ENCODE measurements at regions not wholly inside any gene's neighbourhood (a gene's known extent, or its start where the extent isn't known, plus 50 kb on each side); places are given as distances from the start of the nearest gene placed in this dataset.

GRCh38 chr17:70872103-70872502 lies 702.8 kb downstream of the KCNJ2 start:
- Histone ChIP-seq H3K9ac (replicated peaks; ENCODE audit: extremely low read depth, insufficient read depth, low read length) (no peak overlapping the region), H3K9me3 (replicated peaks; ENCODE audit: control insufficient read depth, insufficient read depth, low read length) (no peaks in the 10 kb centered on the region), H3K27me3 (ENCODE audit: control insufficient read depth in 2 of 2, insufficient read depth in 2 of 2, low read length in 2 of 2) (no peaks in the 10 kb centered on the region), H3K27ac (ENCODE audit: insufficient read depth, low read depth, low read length) (no peak overlapping the region), H3K4me1 (ENCODE audit: control insufficient read depth, extremely low read depth, insufficient read depth, low read length) (no peaks in the 10 kb centered on the region), H3K9me1 (replicated peaks; ENCODE audit: control insufficient read depth, extremely low read depth, insufficient read depth, low read length) (no peaks in the 10 kb centered on the region), H3K36me3 (ENCODE audit: control insufficient read depth in 2 of 2, extremely low read depth in 1 of 2, insufficient read depth in 2 of 2, low read length in 2 of 2) (no peaks in the 10 kb centered on the region), H3K4me3 (replicated peaks in 1 of 3; ENCODE audit: insufficient read depth in 1 of 3, low read depth in 1 of 3, low read length in 3 of 3) (no peak overlapping the region), H2AFZ (ENCODE audit: low read depth, low read length) (no peak overlapping the region), H4K20me1 (replicated peaks; ENCODE audit: control insufficient read depth, extremely low read depth, insufficient read depth, low read length) (no peaks in the 10 kb centered on the region), H3K4me2 (ENCODE audit: insufficient read depth, low read length) (no peak overlapping the region), H3K79me2 (ENCODE audit: control insufficient read depth, insufficient read depth, low read length) (no peaks in the 10 kb centered on the region)
- TF ChIP-seq JUN (IDR thresholded peaks at IDR 0.05; ENCODE audit: borderline replicate concordance, insufficient read depth, insufficient read length, low read depth) = no peak
- TF ChIP-seq GATA2 (IDR thresholded peaks at IDR 0.05; ENCODE audit: insufficient read depth, insufficient read length, low read depth, low read length) = no peak
- TF ChIP-seq EZH2 (IDR thresholded peaks at IDR 0.05; ENCODE audit: borderline replicate concordance, low read depth, low read length, severe bottlenecking) = no peak
- no peak for TF ChIP-seq MAX (IDR thresholded peaks at IDR 0.05; ENCODE audit: insufficient read depth, insufficient read length)
- TF ChIP-seq POLR2AphosphoS5 (IDR thresholded peaks at IDR 0.05; ENCODE audit: insufficient read depth, low read depth, low read length) = no peak
- TF ChIP-seq FOS (IDR thresholded peaks at IDR 0.05; ENCODE audit: borderline replicate concordance, insufficient read depth, low read length) = no peak
- no peak for TF ChIP-seq POLR2A (IDR thresholded peaks at IDR 0.05; ENCODE audit: low read depth, low read length)
- TF ChIP-seq CTCF (IDR thresholded peaks at IDR 0.05; ENCODE audit: extremely low read depth in 1 of 2, insufficient read depth in 1 of 2, low read depth in 1 of 2, low read length in 2 of 2) = no peak
- no peak for TF ChIP-seq MYC (IDR thresholded peaks at IDR 0.05; ENCODE audit: low read depth, low read length)
- intact Hi-C loops (cut with micrococcal nuclease) (no loop called here), dilution Hi-C loops (cut with MboI; ENCODE audit: extremely low pct_ligation_motif_present, low sequenced_read_pairs) (no loop called here)
- CTCF ChIA-PET = no interaction called here
- FAIRE-seq = no peak
- no TSS peak for BruUV-seq (replicated peaks)
- POLR2A ChIA-PET = no interaction called here
- DNase-seq (ENCODE audit: low read depth, low spot score) = no peak

Measured in endothelial cell of umbilical vein (primary cell).